Spleen (tissue), 7 donors: ENCODE measurements at regions not wholly inside any gene's neighbourhood (a gene's known extent, or its start where the extent isn't known, plus 50 kb on each side); places are given as distances from the start of the nearest gene placed in this dataset.

Source experiments
- CTCF ChIP-seq, 11 experiments: fragments of 200-600 bp in 7 of 11; fragments of 450-650 bp in 4 of 11; sonication (generic) in 4 of 11; IDR thresholded peaks in 8 of 11; conservative IDR thresholded peaks in 3 of 11; 1 replicate in 7 of 11; 2 replicates in 4 of 11; pipeline versions ENCODE4 v1.4.0 to v1.8.0; 2016 to 2021; ENCODE audit warnings: antibody characterized with exemption in 11 of 11, inconsistent platforms in 4 of 11, mild to moderate bottlenecking in 1 of 11
- POLR2A ChIP-seq, 3 donors: fragments of 450-650 bp; IDR thresholded peaks; one replicate each; pipeline ENCODE4 v1.5.1; 2017; ENCODE audit warnings: antibody characterized with exemption in 3 of 3, mild to moderate bottlenecking in 1 of 3
- donor health status: DM: no; HTN: no; CAD: no; lungs with moderate emphysema.
- donor health status: DM: no; HTN: no; CAD: no.
- donor health status: DM: no; HTN: no; CAD: no.

GRCh38 chr13:44188257-44188656 is 185.4 kb upstream of the SERP2 start:
- no peak for TF ChIP-seq CTCF (IDR thresholded peaks at IDR 0.05 in 8 of 11, conservative IDR thresholded peaks at IDR 0.05 in 3 of 11)
- TF ChIP-seq POLR2A (IDR thresholded peaks at IDR 0.05) = no peak
